IMR-90 (cell line): ENCODE measurements at regions not wholly inside any gene's neighbourhood (a gene's known extent, or its start where the extent isn't known, plus 50 kb on each side); places are given as distances from the start of the nearest gene placed in this dataset.

Experiments
- ATAC-seq: fragments of 200-7000 bp; cut with Tn5 transposase; 2 replicates; pipeline ENCODE4 v1.9.1; 2020; ENCODE audit warnings: low read depth, mild to moderate bottlenecking, moderate library complexity
- BruUV-seq: library from RNA; stranded (reverse); fragments of 400-500 nt; replicated peaks from 2 replicates; lab custom pipeline; 2021; lab: Mats Ljungman, UMichigan
- CTCF ChIA-PET: fragments of 300-600 bp; formaldehyde crosslinking; extraction: SDS; loops from one replicate; lab custom pipeline; 2021; ENCODE audit warnings: antibody characterized with exemption; lab: Yijun Ruan, JAX
- POLR2A ChIA-PET: fragments of 300-600 bp; sonication (Branson Sonifier 250); formaldehyde crosslinking; loops from one replicate; lab custom pipeline; 2022; ENCODE audit warnings: antibody characterized with exemption; ENCODE audit not compliant: unreplicated experiment; lab: Charles Lee
- DNase-seq: peaks from one replicate; pipeline ENCODE4 v3.0.0; 2013
- H2AFZ ChIP-seq: replicated peaks from 2 replicates; pipeline ENCODE3; 2013; ENCODE audit warnings: low read length, mild to moderate bottlenecking; ENCODE audit not compliant: poor library complexity
- H2AK5ac ChIP-seq: 2 replicates; pipeline ENCODE4 v1.6.1; 2013; ENCODE audit warnings: low read depth, low read length, inconsistent platforms
- H2AK9ac ChIP-seq: replicated peaks from 2 replicates; pipeline ENCODE3; 2013; ENCODE audit warnings: mild to moderate bottlenecking, low read depth, low read length, moderate library complexity; ENCODE audit not compliant: poor library complexity
- H2BK120ac ChIP-seq: 2 replicates; pipeline ENCODE4 v1.6.1; 2013; ENCODE audit warnings: low read depth, low read length, inconsistent platforms
- H2BK15ac ChIP-seq: 3 replicates; pipeline ENCODE4 v1.6.1; 2013; ENCODE audit warnings: low read depth, low read length, inconsistent platforms
- H2BK20ac ChIP-seq: 2 replicates; pipeline ENCODE4 v1.6.1; 2013; ENCODE audit warnings: low read depth, mild to moderate bottlenecking, inconsistent platforms, low read length, moderate library complexity
- H2BK5ac ChIP-seq: 2 replicates; pipeline ENCODE4 v1.6.1; 2013; ENCODE audit warnings: mild to moderate bottlenecking, low read depth, low read length, inconsistent platforms; ENCODE audit not compliant: poor library complexity, severe bottlenecking
- H3K14ac ChIP-seq: replicated peaks from 2 replicates; pipeline ENCODE4 v1.6.1; 2013; ENCODE audit warnings: low read depth, low read length, inconsistent platforms
- H3K18ac ChIP-seq: 2 replicates; pipeline ENCODE4 v1.6.1; 2013; ENCODE audit warnings: low read depth, low read length, control low read depth
- H3K23ac ChIP-seq: 2 replicates; pipeline ENCODE4 v1.6.1; 2013; ENCODE audit warnings: low read depth, low read length, inconsistent platforms
- H3K27ac ChIP-seq: 2 replicates; pipeline ENCODE4 v1.5.1; 2013; ENCODE audit warnings: mild to moderate bottlenecking, control low read depth, low read length; ENCODE audit not compliant: insufficient read depth
- H3K27me3 ChIP-seq: 2 replicates; pipeline ENCODE4 v1.6.1; 2013; ENCODE audit warnings: low read length; ENCODE audit not compliant: control insufficient read depth, insufficient read depth
- H3K36me3 ChIP-seq: 2 replicates; pipeline ENCODE4 v1.6.1; 2013; ENCODE audit warnings: low read length, mixed read lengths; ENCODE audit not compliant: control insufficient read depth, insufficient read depth
- H3K4ac ChIP-seq: 2 replicates; pipeline ENCODE4 v1.6.1; 2013; ENCODE audit warnings: low read depth, low read length, inconsistent platforms
- H3K4me1 ChIP-seq: 2 replicates; pipeline ENCODE4 v1.6.1; 2013; ENCODE audit warnings: low read length, mixed read lengths; ENCODE audit not compliant: control insufficient read depth, insufficient read depth
- H3K4me2 ChIP-seq: 2 replicates; pipeline ENCODE4 v1.6.1; 2013; ENCODE audit warnings: low read depth, mild to moderate bottlenecking, control low read depth, low read length, moderate library complexity
- H3K4me3 ChIP-seq: 2 replicates; pipeline ENCODE4 v1.5.1; 2013; ENCODE audit warnings: low read depth, mild to moderate bottlenecking, control low read depth, low read length, moderate library complexity; ENCODE audit not compliant: insufficient read depth
- H3K56ac ChIP-seq: 2 replicates; pipeline ENCODE4 v1.6.1; 2013; ENCODE audit warnings: low read length, inconsistent platforms; ENCODE audit not compliant: insufficient read depth; ENCODE audit errors: extremely low read depth
- H3K79me1 ChIP-seq, 2 experiments: 2 replicates each; pipeline ENCODE4 v1.6.1; 2013; ENCODE audit warnings: low read length in 2 of 2, inconsistent platforms in 1 of 2, low read depth in 1 of 2
- H3K9ac ChIP-seq: 2 replicates; pipeline ENCODE4 v1.6.1; 2013; ENCODE audit warnings: low read depth, low read length, control low read depth
- H3K9me1 ChIP-seq: 2 replicates; pipeline ENCODE4 v1.6.1; 2013; ENCODE audit warnings: low read length, inconsistent platforms; ENCODE audit not compliant: insufficient read depth
- H3K9me3 ChIP-seq: 2 replicates; pipeline ENCODE4 v1.6.1; 2013; ENCODE audit warnings: low read length; ENCODE audit not compliant: control insufficient read depth, insufficient read depth
- H4K20me1 ChIP-seq: 2 replicates; pipeline ENCODE4 v1.6.1; 2013; ENCODE audit warnings: low read length, inconsistent platforms; ENCODE audit not compliant: insufficient read depth
- H4K5ac ChIP-seq: 2 replicates; pipeline ENCODE4 v1.6.1; 2013; ENCODE audit warnings: mild to moderate bottlenecking, low read depth, low read length, control low read depth
- H4K8ac ChIP-seq, 2 experiments: 2 replicates each; pipeline ENCODE4 v1.6.1; 2013; ENCODE audit warnings: low read depth in 2 of 2, low read length in 2 of 2, control low read depth in 1 of 2, inconsistent platforms in 1 of 2
- H4K91ac ChIP-seq: 2 replicates; pipeline ENCODE4 v1.6.1; 2013; ENCODE audit warnings: low read depth, low read length, inconsistent platforms; ENCODE audit not compliant: insufficient read depth
- NFE2L2 ChIP-seq: fragments of 150-350 bp; IDR thresholded peaks from 2 replicates; pipeline ENCODE4 v1.6.1; 2016; ENCODE audit warnings: low read depth, mild to moderate bottlenecking, low read length
- WGBS, 2 experiments: methylation state at CpG; one replicate each; pipeline versions ENCODE4 v1.1.5 to v1.1.7; 2013; ENCODE audit warnings: missing lambda C conversion rate in 2 of 2; ENCODE audit not compliant: insufficient read length in 1 of 2; ENCODE audit errors: extremely low coverage in 2 of 2; 5-methylcytosine and 5-hydroxymethylcytosine counted together
- dilution Hi-C: fragments of 300-500 bp; cut with HindIII; formaldehyde crosslinking; loops from one replicate; pipeline ENCODE4 v1.14.3; 2018; ENCODE audit warnings: low sequenced_read_pairs; ENCODE audit not compliant: unreplicated experiment
- in situ Hi-C: fragments of 300-500 bp; cut with MboI; formaldehyde crosslinking; loops from 3 replicates; pipeline ENCODE4 v1.14.3; 2019; ENCODE audit warnings: low sequenced_read_pairs, inconsistent platforms, mixed read lengths
- intact Hi-C: fragments of 100-400 bp; cut with micrococcal nuclease; formaldehyde crosslinking; loops from 2 replicates; pipeline ENCODE4 v1.10.0; 2022

GRCh38 chr7:130867581-130868136, 133.7 kb upstream of the KLF14 start:
- H2BK15ac ChIP-seq: no peak overlapping the region
- ATAC-seq (no peak), DNase-seq (no peak)
- H2BK5ac ChIP-seq: peak overlapping the region; percentile 14
- H2BK20ac ChIP-seq: no peak overlapping the region
- H3K56ac ChIP-seq: no peak overlapping the region
- no peaks in the 10 kb centered on the region for H3K27me3 ChIP-seq
- no peak overlapping the region for H3K4me2 ChIP-seq
- H3K4ac ChIP-seq: no peak overlapping the region
- CTCF ChIA-PET: interaction anchor here (0.6 kb wide), 1 partner anchor 135 kb away, joined by 5 read pairs; no protein-coding TSS in a partner anchor
- peaks cover 9% of the 10 kb centered on the region for H3K4me1 ChIP-seq
- in situ Hi-C loops (no loop called here), dilution Hi-C loops (no loop called here), intact Hi-C loops (no loop called here)
- H2AK5ac ChIP-seq: no peak overlapping the region
- no peak overlapping the region for H4K91ac ChIP-seq
- peak overlapping the region; percentile 30; the same call in 1 of the 2 replicates for H3K27ac ChIP-seq
- no peak overlapping the region for H3K23ac ChIP-seq
- H3K4me3 ChIP-seq: no peak overlapping the region
- no peak overlapping the region for H4K5ac ChIP-seq
- H3K14ac ChIP-seq: no peak overlapping the region
- H3K18ac ChIP-seq: no peak overlapping the region
- H4K20me1 ChIP-seq: peaks cover 40% of the 10 kb centered on the region
- no peak overlapping the region for H3K9ac ChIP-seq
- H3K9me3 ChIP-seq: peaks cover 2% of the 10 kb centered on the region; the same call in 1 of the 2 replicates
- POLR2A ChIA-PET: interaction anchor here (0.5 kb wide), 1 partner anchor 44 kb away, joined by 3 read pairs; no protein-coding TSS in a partner anchor
- H4K8ac ChIP-seq: peak overlapping the region in 1 of 2 experiments; percentile 42; a peak in 3 of 4 replicates
- H3K9me1 ChIP-seq: peaks cover 1% of the 10 kb centered on the region; the same call in 1 of the 2 replicates
- no peak overlapping the region for H2AK9ac ChIP-seq
- no peak overlapping the region for H2BK120ac ChIP-seq
- no peak overlapping the region for H2AFZ ChIP-seq
- peaks cover 0 to 48% of the 10 kb centered on the region in 2 experiments for H3K79me1 ChIP-seq
- peaks cover 30% of the 10 kb centered on the region for H3K36me3 ChIP-seq
- TF ChIP-seq NFE2L2: no peak
- BruUV-seq: no TSS peak
- 67% methylated on average over 1 of the region's 1 CpG; no CpG with 5 or more reads in 1 of the 2 experiments for WGBS, 2 experiments
